ENCODE measurements at regions not wholly inside any gene's neighbourhood (a gene's known extent, or its start where the extent isn't known, plus 50 kb on each side); places are given as distances from the start of the nearest gene placed in this dataset.

GRCh38 chr22:23410411-23410810 is 169.7 kb downstream of the IGLL1 start:
- no peak for TF ChIP-seq GATA2 (IDR thresholded peaks at IDR 0.05; ENCODE audit: low read depth, low read length)
- no peak for TF ChIP-seq GATA3 (IDR thresholded peaks at IDR 0.05; ENCODE audit: low read depth, low read length)

DNA sequence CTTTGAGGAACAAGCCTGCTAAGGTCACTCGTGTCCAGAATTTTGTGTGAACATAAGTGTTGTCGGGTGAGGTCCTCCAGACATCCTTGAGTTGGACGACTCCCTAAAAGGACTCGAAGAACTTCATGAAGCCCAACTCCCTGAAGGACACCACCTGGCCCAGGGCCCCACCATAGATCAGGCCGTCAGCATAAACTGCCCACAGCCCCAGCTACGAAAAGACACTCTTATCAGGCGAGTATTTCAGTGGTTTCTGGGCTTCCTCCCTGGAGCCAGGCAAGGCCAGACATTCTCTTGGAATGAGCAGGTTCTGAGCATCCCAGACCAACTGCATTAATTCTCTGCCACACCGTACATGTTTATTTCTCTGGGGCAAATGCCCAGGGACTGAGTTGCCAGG is 170.1 kb downstream of the IGLL1 start:
- TF ChIP-seq GATA2 (IDR thresholded peaks at IDR 0.05; ENCODE audit: low read depth, low read length) (no peak), GATA3 (IDR thresholded peaks at IDR 0.05; ENCODE audit: low read depth, low read length) (no peak)

DNA sequence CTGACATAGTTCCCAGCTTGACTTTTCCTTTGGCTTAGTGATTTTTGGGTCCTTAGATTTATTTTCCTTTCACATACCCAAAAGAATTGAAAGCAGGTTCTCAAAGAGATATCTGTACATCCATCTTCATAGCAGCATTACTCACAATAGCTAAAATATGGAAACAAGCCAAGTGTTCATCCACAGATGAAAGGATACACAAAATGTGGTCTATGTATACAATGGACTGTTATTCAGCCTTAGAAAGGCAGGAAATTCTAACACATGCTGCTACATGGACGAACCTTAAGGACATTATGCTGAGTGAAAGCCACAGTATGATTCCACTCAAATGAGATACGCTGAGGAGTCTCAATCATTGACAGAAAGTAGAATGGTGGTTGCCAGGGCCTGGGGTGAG is 171.8 kb downstream of the IGLL1 start:
- TF ChIP-seq GATA3 (IDR thresholded peaks at IDR 0.05; ENCODE audit: low read depth, low read length) (no peak), GATA2 (IDR thresholded peaks at IDR 0.05; ENCODE audit: low read depth, low read length) (no peak)

DNA sequence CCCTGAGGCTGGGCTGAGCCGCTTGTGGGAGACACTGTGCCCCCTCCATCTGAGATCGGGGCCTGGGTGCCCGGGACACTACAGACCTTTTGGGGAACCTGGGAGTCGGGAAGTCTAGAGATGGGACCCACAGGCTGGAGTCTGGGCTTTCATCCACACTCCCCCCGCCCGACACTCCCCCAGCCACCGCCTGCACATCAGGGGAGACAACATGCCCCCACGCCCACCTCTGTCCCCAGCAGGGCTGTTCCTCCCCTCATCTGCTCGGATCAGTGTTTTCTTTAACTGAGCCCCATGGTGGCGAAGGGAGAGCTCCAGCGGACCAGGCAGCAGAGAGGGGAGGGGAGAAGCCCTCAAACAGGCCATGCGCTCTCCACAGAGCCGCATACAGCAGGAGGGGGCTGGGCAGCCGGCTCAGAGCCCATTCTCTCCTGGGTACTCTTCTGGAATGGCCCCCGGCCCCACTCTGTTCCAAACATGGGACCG is 174.7 kb downstream of the IGLL1 start:
- TF ChIP-seq GATA3 (IDR thresholded peaks at IDR 0.05; ENCODE audit: low read depth, low read length) (no peak), GATA2 (IDR thresholded peaks at IDR 0.05; ENCODE audit: low read depth, low read length) (no peak)

GRCh38 chr22:23404689-23405365 is 175.3 kb downstream of the IGLL1 start:
- TF ChIP-seq GATA3 (IDR thresholded peaks at IDR 0.05; ENCODE audit: low read depth, low read length) = no peak
- TF ChIP-seq GATA2 (IDR thresholded peaks at IDR 0.05; ENCODE audit: low read depth, low read length) = no peak

GRCh38 chr22:23403720-23404688 is 176.1 kb downstream of the IGLL1 start:
- TF ChIP-seq GATA2 (IDR thresholded peaks at IDR 0.05; ENCODE audit: low read depth, low read length) = no peak
- TF ChIP-seq GATA3 (IDR thresholded peaks at IDR 0.05; ENCODE audit: low read depth, low read length) = no peak

- TF ChIP-seq GATA3 (IDR thresholded peaks at IDR 0.05; ENCODE audit: low read depth, low read length) (no peak), GATA2 (IDR thresholded peaks at IDR 0.05; ENCODE audit: low read depth, low read length) (no peak)
These were observed 176.9 kb downstream of the IGLL1 start for GRCh38 chr22:23403152-23403719.

- TF ChIP-seq GATA3 (IDR thresholded peaks at IDR 0.05; ENCODE audit: low read depth, low read length) = no peak
- TF ChIP-seq GATA2 (IDR thresholded peaks at IDR 0.05; ENCODE audit: low read depth, low read length) = no peak
These were observed 177.6 kb downstream of the IGLL1 start for GRCh38 chr22:23402275-23403151.

- TF ChIP-seq GATA3 (IDR thresholded peaks at IDR 0.05; ENCODE audit: low read depth, low read length) = no peak
- no peak for TF ChIP-seq GATA2 (IDR thresholded peaks at IDR 0.05; ENCODE audit: low read depth, low read length)
These were observed 178.2 kb downstream of the IGLL1 start for GRCh38 chr22:23401910-23402274.

DNA sequence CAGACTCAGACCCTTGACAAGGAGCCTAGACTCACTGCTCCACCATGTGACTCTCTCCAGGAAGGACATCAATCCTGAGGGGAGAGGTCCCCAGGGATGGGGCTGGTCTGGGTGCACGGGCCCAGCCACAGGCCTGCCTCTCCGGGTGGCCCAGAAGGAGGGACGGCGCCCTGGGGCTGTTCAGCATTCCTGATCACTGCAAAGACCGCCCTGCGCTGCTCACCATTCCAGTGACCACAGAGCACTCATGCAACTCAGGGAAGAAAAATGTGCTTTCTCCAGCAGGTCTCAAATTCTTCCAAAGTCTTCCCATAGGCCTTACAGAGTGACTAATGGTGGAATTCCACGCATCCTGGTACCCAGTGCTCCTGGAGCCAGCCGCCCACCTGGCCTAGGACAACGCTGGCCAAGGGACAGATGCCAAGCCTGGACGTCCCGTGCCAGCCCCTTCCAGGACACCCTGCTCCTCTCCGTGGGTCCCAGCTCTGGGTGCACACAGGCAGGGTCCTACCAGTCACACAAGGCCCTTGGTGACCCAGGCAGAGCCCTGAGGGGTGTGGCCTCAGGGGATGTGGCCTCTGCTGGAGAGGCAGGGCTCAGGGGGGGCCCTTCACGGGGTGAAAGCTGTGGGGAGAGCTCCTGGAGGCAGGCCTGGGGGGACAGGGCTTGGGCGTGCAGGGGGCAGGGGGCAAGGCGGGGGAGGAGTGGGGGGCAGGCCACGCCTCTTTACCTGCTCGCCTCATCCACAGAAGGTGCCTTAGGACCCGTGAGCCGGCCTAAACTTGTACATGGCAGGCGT is 178.8 kb downstream of the IGLL1 start:
- no peak for TF ChIP-seq GATA3 (IDR thresholded peaks at IDR 0.05; ENCODE audit: low read depth, low read length)
- no peak for TF ChIP-seq GATA2 (IDR thresholded peaks at IDR 0.05; ENCODE audit: low read depth, low read length)

DNA sequence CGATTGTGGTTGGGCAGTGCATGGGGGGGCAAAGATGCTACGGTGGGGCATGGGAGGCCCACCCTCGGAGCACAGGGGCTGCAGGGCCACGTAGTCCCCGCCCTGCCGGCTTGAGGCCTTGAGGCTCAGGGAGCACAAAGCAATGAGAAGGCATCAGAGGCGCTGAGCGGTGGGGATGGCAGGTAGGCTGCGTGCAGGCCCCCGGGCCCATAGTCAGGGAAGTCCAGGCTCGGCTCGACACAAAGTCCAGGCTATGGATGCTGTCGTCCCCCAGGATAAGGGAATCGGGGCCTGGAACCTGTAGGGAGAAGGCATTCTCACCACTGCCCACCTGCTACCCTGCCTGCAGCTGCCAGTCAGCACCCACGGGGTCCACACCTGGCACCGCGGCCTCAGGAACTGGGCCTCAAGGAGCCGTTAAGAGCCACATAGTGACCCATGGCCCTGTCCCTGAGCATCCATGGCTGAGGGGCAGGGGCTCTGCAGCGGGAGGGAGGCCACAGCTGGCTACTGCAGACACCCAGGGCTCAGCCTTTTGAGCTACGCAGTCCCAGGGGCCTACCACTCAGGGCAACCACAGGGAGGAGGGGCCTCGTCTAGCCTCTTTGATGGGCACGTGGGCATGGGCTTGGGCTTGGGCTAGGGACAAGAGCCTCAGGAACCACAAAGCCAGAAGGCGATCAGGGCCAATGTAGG is 179.7 kb downstream of the IGLL1 start:
- no peak for TF ChIP-seq GATA3 (IDR thresholded peaks at IDR 0.05; ENCODE audit: low read depth, low read length)
